Fibroblast of peridontal ligament (primary cell): ENCODE measurements at regions not wholly inside any gene's neighbourhood (a gene's known extent, or its start where the extent isn't known, plus 50 kb on each side); places are given as distances from the start of the nearest gene placed in this dataset.
A peak's percentile ranks its signal among the peaks of the same experiment; 100 is the strongest.

Experiments
- DNase-seq: peaks from one replicate; pipeline ENCODE4 v3.0.0-alpha.2; 2010; ENCODE audit errors: extremely low read depth

- DNase-seq: no peak
Observed at GRCh38 chr17:77379065-77379428, 238.3 kb downstream of the SEC14L1 start.

GRCh38 chr17:77379832-77380231 is 239.1 kb downstream of the SEC14L1 start:
- DNase-seq: no peak

- no peak for DNase-seq
Observed at GRCh38 chr17:77380395-77381184, 239.8 kb downstream of the SEC14L1 start.

GRCh38 chr17:77381185-77381700 is 240.5 kb downstream of the SEC14L1 start:
- no peak for DNase-seq

- no peak for DNase-seq
Observed at GRCh38 chr17:77381731-77382130, 241.0 kb downstream of the SEC14L1 start.

- no peak for DNase-seq
Observed at GRCh38 chr17:77382356-77382911, 241.7 kb downstream of the SEC14L1 start.

GRCh38 chr17:77382966-77383612 is 242.3 kb downstream of the SEC14L1 start:
- DNase-seq: peak; percentile 75

- no peak for DNase-seq
Observed at GRCh38 chr17:77383613-77384608, 243.1 kb downstream of the SEC14L1 start.

- DNase-seq: no peak
Observed at GRCh38 chr17:77385750-77386501, 245.2 kb downstream of the SEC14L1 start.

GRCh38 chr17:77386502-77387192 is 245.9 kb downstream of the SEC14L1 start:
- no peak for DNase-seq

GRCh38 chr17:77387891-77388290 is 247.1 kb downstream of the SEC14L1 start:
- DNase-seq: no peak

- DNase-seq: no peak
Observed at GRCh38 chr17:77388384-77389306, 247.9 kb downstream of the SEC14L1 start.

- DNase-seq: no peak
Observed at GRCh38 chr17:77390870-77391269, 250.1 kb downstream of the SEC14L1 start.

GRCh38 chr17:77391668-77392375 is 251.1 kb downstream of the SEC14L1 start:
- DNase-seq: peak; percentile 99

- DNase-seq: no peak
Observed at GRCh38 chr17:77392376-77393273, 251.9 kb downstream of the SEC14L1 start.

- DNase-seq: no peak
Observed at GRCh38 chr17:77393274-77393600, 252.5 kb downstream of the SEC14L1 start.

GRCh38 chr17:77393867-77394539 is 253.2 kb downstream of the SEC14L1 start:
- DNase-seq: no peak
